ENCODE measurements at regions not wholly inside any gene's neighbourhood (a gene's known extent, or its start where the extent isn't known, plus 50 kb on each side); places are given as distances from the start of the nearest gene placed in this dataset.
"Not testable (repeated sequence)": the region's sequence is repeated elsewhere in the genome, so short reads cannot be mapped to it uniquely, and the experiment has no call there.

- H2BK120ac ChIP-seq (ENCODE audit: low read depth, low read length), result no peak overlapping the region
- no peak overlapping the region for H2BK12ac ChIP-seq (ENCODE audit: low read length)
- no peak overlapping the region for H4K91ac ChIP-seq (ENCODE audit: low read depth, low read length, poor library complexity)
- no peaks in the 10 kb centered on the region for H3K79me1 ChIP-seq (ENCODE audit: low read depth, low read length)
- no peak overlapping the region for H4K8ac ChIP-seq (ENCODE audit: low read depth, low read length)
- no CpG with 5 or more reads among the region's 6 CpGs for WGBS, 2 donors (ENCODE audit: extremely low coverage in 2 of 2, insufficient read length in 2 of 2, insufficient replicate concordance in 1 of 2)
- no peak overlapping the region for H3K9ac ChIP-seq (ENCODE audit: low read depth, low read length, poor library complexity)
- no peak overlapping the region for H3K4ac ChIP-seq (ENCODE audit: low read length)
- no peak overlapping the region for H2BK15ac ChIP-seq (ENCODE audit: low read length)
- H3K18ac ChIP-seq (ENCODE audit: low read length), result no peak overlapping the region
- no peak overlapping the region for H3K14ac ChIP-seq (ENCODE audit: low read length)
- H3K4me2 ChIP-seq (ENCODE audit: insufficient read depth, low read length, poor library complexity, severe bottlenecking), result no peak overlapping the region
- H3K23ac ChIP-seq (ENCODE audit: low read depth, low read length, poor library complexity), result no peak overlapping the region
- H2AFZ ChIP-seq (ENCODE audit: low read length), result no peak overlapping the region
- H3K36me3 ChIP-seq (replicated peaks in 1 of 2; ENCODE audit: control insufficient read depth in 2 of 2, insufficient read depth in 2 of 2, low read length in 2 of 2), result no peaks in the 10 kb centered on the region
- no peak overlapping the region for H2BK5ac ChIP-seq (ENCODE audit: low read length)
- H3K27me3 ChIP-seq (ENCODE audit: control insufficient read depth in 3 of 3, insufficient read depth in 3 of 3, low read depth in 1 of 3, low read length in 3 of 3), result peaks cover 0 to 23% (median 0%) of the 10 kb centered on the region in 3 experiments
- peaks cover 3 to 18% of the 10 kb centered on the region in 2 donors for H3K9me3 ChIP-seq (replicated peaks in 1 of 2; ENCODE audit: control insufficient read depth in 2 of 2, insufficient read depth in 1 of 2, low read depth in 1 of 2, low read length in 2 of 2)
- no peak overlapping the region for H2AK5ac ChIP-seq (ENCODE audit: low read depth, low read length)
- H3K4me1 ChIP-seq (ENCODE audit: control insufficient read depth in 2 of 2, insufficient read depth in 1 of 2, low read depth in 1 of 2, low read length in 2 of 2), result no peaks in the 10 kb centered on the region
- H3K4me3 ChIP-seq (ENCODE audit: low read length in 2 of 2), result no peak overlapping the region
- no peak for DNase-seq (ENCODE audit: low spot score)
- no peak overlapping the region for H3K27ac ChIP-seq (replicated peaks; ENCODE audit: low read length)
Observed at GRCh38 chr15:60278879-60279278, 118.9 kb downstream of the ANXA2 start.

DNA sequence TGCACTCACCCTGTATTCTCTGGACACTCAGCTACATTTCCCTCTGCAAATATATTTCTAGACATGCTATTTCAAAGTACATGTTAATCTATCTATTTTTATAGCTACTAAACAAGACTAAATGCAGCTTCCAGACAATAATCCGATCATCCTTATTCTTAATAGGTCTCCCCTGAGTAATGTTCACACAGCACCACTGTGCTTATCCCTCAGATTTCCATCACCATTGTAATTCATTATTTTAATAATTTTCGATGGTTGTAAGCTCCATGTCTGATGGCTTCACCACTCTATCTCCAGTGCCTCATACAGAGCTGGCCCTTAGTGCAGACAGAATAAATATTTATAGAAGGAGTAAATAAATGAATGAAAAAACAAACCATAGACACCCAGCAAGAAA, 117.5 kb downstream of the ANXA2 start:
- Histone ChIP-seq H3K9me3 (replicated peaks in 1 of 2; ENCODE audit: control insufficient read depth in 2 of 2, insufficient read depth in 1 of 2, low read depth in 1 of 2, low read length in 2 of 2) (peaks cover 0 to 13% of the 10 kb centered on the region in 2 donors), H3K27ac (replicated peaks; ENCODE audit: low read length) (no peak overlapping the region), H3K18ac (ENCODE audit: low read length) (no peak overlapping the region), H3K4me3 (ENCODE audit: low read length in 2 of 2) (no peak overlapping the region), H2BK5ac (ENCODE audit: low read length) (no peak overlapping the region), H3K4ac (ENCODE audit: low read length) (no peak overlapping the region), H2AFZ (ENCODE audit: low read length) (no peak overlapping the region), H3K9ac (ENCODE audit: low read depth, low read length, poor library complexity) (no peak overlapping the region), H2AK5ac (ENCODE audit: low read depth, low read length) (no peak overlapping the region), H2BK15ac (ENCODE audit: low read length) (no peak overlapping the region), H2BK120ac (ENCODE audit: low read depth, low read length) (no peak overlapping the region), H4K91ac (ENCODE audit: low read depth, low read length, poor library complexity) (no peak overlapping the region), H3K4me2 (ENCODE audit: insufficient read depth, low read length, poor library complexity, severe bottlenecking) (no peak overlapping the region), H3K23ac (ENCODE audit: low read depth, low read length, poor library complexity) (no peak overlapping the region), H3K79me1 (ENCODE audit: low read depth, low read length) (no peaks in the 10 kb centered on the region), H3K27me3 (ENCODE audit: control insufficient read depth in 3 of 3, insufficient read depth in 3 of 3, low read depth in 1 of 3, low read length in 3 of 3) (peaks cover 0 to 23% (median 0%) of the 10 kb centered on the region in 3 experiments), H3K14ac (ENCODE audit: low read length) (no peak overlapping the region), H3K36me3 (replicated peaks in 1 of 2; ENCODE audit: control insufficient read depth in 2 of 2, insufficient read depth in 2 of 2, low read length in 2 of 2) (no peaks in the 10 kb centered on the region), H3K4me1 (ENCODE audit: control insufficient read depth in 2 of 2, insufficient read depth in 1 of 2, low read depth in 1 of 2, low read length in 2 of 2) (no peaks in the 10 kb centered on the region), H4K8ac (ENCODE audit: low read depth, low read length) (no peak overlapping the region), H2BK12ac (ENCODE audit: low read length) (no peak overlapping the region)
- no peak for DNase-seq (ENCODE audit: low spot score)
- no CpG with 5 or more reads among the region's 2 CpGs for WGBS, 2 donors (ENCODE audit: extremely low coverage in 2 of 2, insufficient read length in 2 of 2, insufficient replicate concordance in 1 of 2)

GRCh38 chr15:60283936-60284335, 113.8 kb downstream of the ANXA2 start:
- no peak overlapping the region for H2BK15ac ChIP-seq (ENCODE audit: low read length)
- H3K9me3 ChIP-seq (replicated peaks in 1 of 2; ENCODE audit: control insufficient read depth in 2 of 2, insufficient read depth in 1 of 2, low read depth in 1 of 2, low read length in 2 of 2), result no peaks in the 10 kb centered on the region
- no peak overlapping the region for H2BK12ac ChIP-seq (ENCODE audit: low read length)
- H3K36me3 ChIP-seq (replicated peaks in 1 of 2; ENCODE audit: control insufficient read depth in 2 of 2, insufficient read depth in 2 of 2, low read length in 2 of 2), result no peaks in the 10 kb centered on the region
- H3K14ac ChIP-seq (ENCODE audit: low read length), result no peak overlapping the region
- no peak overlapping the region for H3K9ac ChIP-seq (ENCODE audit: low read depth, low read length, poor library complexity)
- no peak overlapping the region for H2AFZ ChIP-seq (ENCODE audit: low read length)
- no peak overlapping the region for H2BK5ac ChIP-seq (ENCODE audit: low read length)
- no peak for DNase-seq (ENCODE audit: low spot score)
- no peaks in the 10 kb centered on the region for H3K79me1 ChIP-seq (ENCODE audit: low read depth, low read length)
- H3K18ac ChIP-seq (ENCODE audit: low read length), result no peak overlapping the region
- no peaks in the 10 kb centered on the region for H3K4me1 ChIP-seq (ENCODE audit: control insufficient read depth in 2 of 2, insufficient read depth in 1 of 2, low read depth in 1 of 2, low read length in 2 of 2)
- H2BK120ac ChIP-seq (ENCODE audit: low read depth, low read length), result no peak overlapping the region
- H4K91ac ChIP-seq (ENCODE audit: low read depth, low read length, poor library complexity), result no peak overlapping the region
- no peak overlapping the region for H2AK5ac ChIP-seq (ENCODE audit: low read depth, low read length)
- H3K4me3 ChIP-seq (ENCODE audit: low read length in 2 of 2), result no peak overlapping the region
- no peak overlapping the region for H4K8ac ChIP-seq (ENCODE audit: low read depth, low read length)
- H3K27ac ChIP-seq (replicated peaks; ENCODE audit: low read length), result no peak overlapping the region
- H3K27me3 ChIP-seq (ENCODE audit: control insufficient read depth in 3 of 3, insufficient read depth in 3 of 3, low read depth in 1 of 3, low read length in 3 of 3), result peaks cover 0 to 19% (median 0%) of the 10 kb centered on the region in 3 experiments
- no peak overlapping the region for H3K4ac ChIP-seq (ENCODE audit: low read length)
- no peak overlapping the region for H3K23ac ChIP-seq (ENCODE audit: low read depth, low read length, poor library complexity)
- no peak overlapping the region for H3K4me2 ChIP-seq (ENCODE audit: insufficient read depth, low read length, poor library complexity, severe bottlenecking)

GRCh38 chr15:60295901-60296300, 101.9 kb downstream of the ANXA2 start:
- not testable (repeated sequence) for H2BK120ac ChIP-seq (ENCODE audit: low read depth, low read length); H3K23ac ChIP-seq (ENCODE audit: low read depth, low read length, poor library complexity); H4K91ac ChIP-seq (ENCODE audit: low read depth, low read length, poor library complexity); H4K8ac ChIP-seq (ENCODE audit: low read depth, low read length); H2BK15ac ChIP-seq (ENCODE audit: low read length); H3K4ac ChIP-seq (ENCODE audit: low read length); H3K9ac ChIP-seq (ENCODE audit: low read depth, low read length, poor library complexity); H3K14ac ChIP-seq (ENCODE audit: low read length); H3K36me3 ChIP-seq (replicated peaks in 1 of 2; ENCODE audit: control insufficient read depth in 2 of 2, insufficient read depth in 2 of 2, low read length in 2 of 2); H3K4me3 ChIP-seq (ENCODE audit: low read length in 2 of 2); H2BK5ac ChIP-seq (ENCODE audit: low read length); H2AK5ac ChIP-seq (ENCODE audit: low read depth, low read length); H3K4me2 ChIP-seq (ENCODE audit: insufficient read depth, low read length, poor library complexity, severe bottlenecking); H3K9me3 ChIP-seq (replicated peaks in 1 of 2; ENCODE audit: control insufficient read depth in 2 of 2, insufficient read depth in 1 of 2, low read depth in 1 of 2, low read length in 2 of 2); H2AFZ ChIP-seq (ENCODE audit: low read length); H2BK12ac ChIP-seq (ENCODE audit: low read length); H3K79me1 ChIP-seq (ENCODE audit: low read depth, low read length); H3K27ac ChIP-seq (replicated peaks; ENCODE audit: low read length); H3K27me3 ChIP-seq (ENCODE audit: control insufficient read depth in 3 of 3, insufficient read depth in 3 of 3, low read depth in 1 of 3, low read length in 3 of 3); H3K4me1 ChIP-seq (ENCODE audit: control insufficient read depth in 2 of 2, insufficient read depth in 1 of 2, low read depth in 1 of 2, low read length in 2 of 2); H3K18ac ChIP-seq (ENCODE audit: low read length); DNase-seq (ENCODE audit: low spot score)
- WGBS, 2 donors (ENCODE audit: extremely low coverage in 2 of 2, insufficient read length in 2 of 2, insufficient replicate concordance in 1 of 2), result no CpG with 5 or more reads among the region's 5 CpGs

Data from neuronal stem cell (in vitro differentiated cells).